Right renal pelvis (tissue), 4 donors: ENCODE measurements at regions not wholly inside any gene's neighbourhood (a gene's known extent, or its start where the extent isn't known, plus 50 kb on each side); places are given as distances from the start of the nearest gene placed in this dataset.

ENCODE experiments used
- DNase-seq, 4 donors: peaks; one replicate each; pipeline ENCODE4 v3.0.0-alpha.2; 2013; ENCODE audit warnings: low read depth in 4 of 4, low spot score in 3 of 4, missing footprints in 1 of 4

DNA sequence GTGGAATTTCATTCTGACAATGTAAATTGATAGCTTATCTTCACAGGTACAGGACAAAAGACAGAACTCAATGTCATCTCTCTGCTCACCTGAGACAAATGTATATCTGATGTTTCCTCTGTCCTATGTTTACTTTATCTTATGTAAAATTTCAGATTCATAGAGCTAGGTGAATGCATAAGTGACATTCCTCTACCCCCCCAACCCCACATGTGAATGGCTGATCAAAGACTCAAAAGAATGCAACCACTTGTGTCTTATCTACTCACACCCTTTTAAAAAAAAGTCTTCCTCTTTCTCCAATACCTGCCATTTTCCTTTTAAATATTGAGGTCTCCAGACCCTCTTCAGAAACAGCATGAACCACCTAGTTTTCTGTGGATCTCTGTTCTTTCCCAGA is 736.6 kb upstream of the SEL1L start:
- DNase-seq, result no peak

DNA sequence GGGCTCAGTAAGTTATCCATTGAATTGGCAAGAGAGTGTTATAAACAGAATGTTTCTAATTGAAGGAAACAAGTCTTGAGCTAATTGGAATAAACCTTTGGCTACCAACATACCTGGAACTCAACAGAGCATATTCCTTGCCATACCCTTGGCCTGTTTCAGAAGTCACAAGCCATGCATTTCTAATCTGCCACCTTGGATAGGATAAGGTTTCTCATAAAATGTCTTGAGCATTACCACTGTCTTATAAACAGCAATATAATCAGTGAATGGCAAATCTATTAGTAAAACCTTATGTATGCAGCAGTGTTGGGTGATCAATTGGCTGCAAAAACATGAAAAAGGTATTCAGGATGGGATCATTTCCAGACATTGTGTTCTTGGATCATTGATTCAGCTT is 765.2 kb upstream of the SEL1L start:
- DNase-seq, result no peak

DNA sequence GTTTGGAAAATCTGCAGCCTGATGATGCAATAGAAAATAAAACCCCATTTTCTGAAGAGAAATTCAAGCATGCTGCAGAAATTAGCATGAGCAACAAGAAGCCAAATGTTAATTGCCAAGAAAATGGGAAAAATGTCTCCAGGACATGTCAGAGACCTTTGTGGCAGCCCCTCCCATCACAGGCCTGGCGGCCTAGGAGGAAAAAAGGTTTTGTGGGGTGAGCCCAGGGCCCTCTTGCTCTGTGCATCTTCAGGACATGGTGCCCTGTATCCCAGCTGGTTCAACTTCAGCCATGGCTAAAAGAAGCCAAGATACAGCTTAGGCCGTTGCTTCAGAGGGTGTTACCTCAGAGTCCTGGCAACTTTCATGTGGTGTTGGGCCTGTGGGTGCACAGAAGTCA is 775.5 kb upstream of the SEL1L start:
- DNase-seq, result no peak

DNA sequence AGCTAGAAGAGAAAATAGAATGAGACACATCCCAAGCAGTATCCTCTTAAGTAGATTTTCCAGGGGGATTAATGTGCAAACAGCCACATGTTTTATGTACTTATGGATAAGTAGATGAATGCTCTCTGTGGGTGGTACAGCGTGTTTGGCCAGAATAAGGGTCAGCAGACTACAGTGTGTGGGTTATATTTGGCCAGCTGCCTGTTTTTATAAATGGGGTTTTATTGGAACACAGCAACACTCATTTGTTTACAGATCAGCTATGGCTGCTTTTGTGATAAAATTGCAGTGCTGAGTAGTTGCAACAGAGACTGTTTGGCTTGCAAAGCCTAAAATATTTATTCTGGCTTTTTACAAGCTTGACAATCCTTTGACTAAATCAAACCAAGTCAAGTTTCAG is 780.2 kb upstream of the SEL1L start:
- peak in 2 of 4 donors; percentile 14 to 33 for DNase-seq

DNA sequence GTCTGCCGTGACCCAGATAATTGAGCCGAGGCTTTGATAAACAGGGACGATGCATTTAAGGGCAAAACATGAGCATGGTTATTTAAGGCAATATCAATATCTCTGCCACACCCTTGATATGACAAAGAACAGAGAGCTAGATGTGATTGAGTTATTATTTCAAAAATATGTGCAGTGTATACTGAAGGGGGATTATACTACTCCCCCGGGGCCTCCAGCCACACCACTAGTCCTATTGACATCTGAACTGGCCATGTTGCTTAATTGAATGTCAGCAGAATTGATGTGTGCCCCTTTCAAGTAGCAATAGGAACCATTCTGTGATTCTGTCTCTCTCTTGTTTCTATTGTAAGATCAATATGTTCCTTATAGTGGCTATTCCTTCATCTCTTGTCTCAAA is 794.8 kb upstream of the SEL1L start:
- no peak for DNase-seq

DNA sequence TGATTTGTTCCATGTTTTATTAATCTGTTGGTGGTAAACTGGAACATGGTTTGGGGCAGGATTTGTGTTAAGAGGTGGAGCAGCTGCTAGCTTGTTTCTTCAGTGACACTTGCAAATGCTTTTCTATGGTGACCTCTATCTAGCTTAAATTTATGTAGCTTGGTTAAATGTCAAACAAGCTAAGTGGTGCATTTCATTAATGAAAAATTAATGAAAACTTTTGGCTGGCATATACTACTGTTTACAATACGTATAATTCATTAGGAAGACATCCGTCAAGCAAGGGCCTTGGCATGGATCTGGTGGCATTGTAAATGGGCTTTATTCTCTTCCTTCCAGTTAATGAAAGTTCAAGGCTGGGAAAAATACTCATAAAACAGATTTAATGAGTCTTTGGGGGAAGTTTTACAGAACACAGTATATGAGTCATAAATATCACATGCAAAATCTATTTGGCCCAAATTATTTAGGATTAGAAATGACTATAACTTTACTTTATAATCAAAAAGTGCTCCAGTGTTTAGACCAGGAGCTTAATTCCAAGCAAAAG is 807.7 kb upstream of the SEL1L start:
- DNase-seq, result peak in 3 of 4 donors; percentile 0 to 9 (median 8)

DNA sequence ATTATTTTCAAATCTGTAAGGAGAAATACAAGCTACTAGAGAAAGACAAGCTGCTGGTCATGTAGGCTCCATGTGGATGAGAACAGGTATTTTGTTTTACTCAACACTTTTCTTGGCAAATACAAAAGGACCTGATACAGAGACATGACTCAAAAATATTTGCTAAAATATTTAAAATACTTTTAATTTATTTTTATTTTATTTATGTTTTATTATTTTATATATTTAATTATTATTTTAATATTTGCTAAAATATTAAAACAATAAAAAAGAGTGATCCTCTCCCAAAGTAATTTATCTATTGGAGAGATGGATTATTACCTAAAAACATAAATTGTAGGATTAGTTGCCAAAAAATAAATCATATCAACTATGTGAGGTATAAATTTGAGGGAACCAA is 808.9 kb upstream of the SEL1L start:
- DNase-seq, result no peak

DNA sequence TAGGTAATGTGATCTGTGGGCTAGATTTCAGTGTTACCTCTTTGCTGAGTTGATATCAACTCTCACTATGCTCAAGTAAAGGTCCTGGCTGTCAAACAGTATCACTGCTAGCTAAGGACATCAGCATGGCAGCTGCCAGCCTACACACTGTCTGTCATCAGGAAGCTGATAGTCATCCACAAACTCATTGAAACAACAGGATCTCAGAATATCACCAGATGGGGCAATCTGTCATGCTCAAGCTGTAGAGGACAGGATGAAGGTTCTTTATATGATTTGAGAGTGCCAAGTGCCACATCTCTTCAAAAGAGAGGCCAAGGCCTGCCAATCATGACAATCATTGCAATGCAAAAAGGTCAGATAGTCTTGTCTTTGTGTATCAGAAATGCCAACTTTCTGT is 811.5 kb upstream of the SEL1L start:
- DNase-seq, result no peak

DNA sequence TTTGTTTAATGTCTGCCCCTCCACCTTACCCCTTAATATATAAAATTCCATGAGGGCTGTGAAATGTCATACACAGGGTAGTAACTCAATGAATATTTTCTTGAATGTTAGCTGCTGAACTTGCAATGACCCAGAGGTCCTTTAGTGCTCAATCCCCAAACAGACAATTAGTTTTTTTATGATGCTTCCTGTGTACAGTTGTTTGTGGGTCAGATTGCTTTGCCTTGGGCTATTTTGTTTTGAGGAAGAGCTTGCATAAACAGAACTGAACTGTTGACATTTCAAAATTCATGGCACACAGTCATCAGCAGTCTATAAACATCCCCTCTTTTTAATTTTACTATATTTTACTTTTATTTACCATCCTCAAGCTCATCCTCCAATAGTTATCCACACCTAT is 820.5 kb upstream of the SEL1L start:
- DNase-seq, result no peak

DNA sequence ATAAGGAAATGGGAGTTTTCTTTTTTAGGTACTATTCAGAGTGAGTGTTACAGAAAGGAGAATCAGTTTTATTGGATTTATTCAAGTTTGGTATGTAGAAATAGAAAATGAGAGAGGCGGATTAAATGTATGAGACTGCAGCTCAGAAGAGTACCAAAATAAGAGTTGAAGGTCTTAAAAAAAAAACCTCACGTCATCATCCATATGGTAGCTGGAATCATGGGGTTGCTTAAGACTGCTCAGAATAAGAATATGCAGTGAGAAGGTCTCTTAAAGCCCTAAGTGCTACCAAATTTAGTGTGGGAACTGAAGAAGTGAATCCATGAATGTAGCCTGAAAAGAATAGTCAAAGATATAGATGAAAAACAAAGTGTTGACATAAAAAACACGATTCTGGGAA is 825.5 kb upstream of the SEL1L start:
- no peak for DNase-seq

DNA sequence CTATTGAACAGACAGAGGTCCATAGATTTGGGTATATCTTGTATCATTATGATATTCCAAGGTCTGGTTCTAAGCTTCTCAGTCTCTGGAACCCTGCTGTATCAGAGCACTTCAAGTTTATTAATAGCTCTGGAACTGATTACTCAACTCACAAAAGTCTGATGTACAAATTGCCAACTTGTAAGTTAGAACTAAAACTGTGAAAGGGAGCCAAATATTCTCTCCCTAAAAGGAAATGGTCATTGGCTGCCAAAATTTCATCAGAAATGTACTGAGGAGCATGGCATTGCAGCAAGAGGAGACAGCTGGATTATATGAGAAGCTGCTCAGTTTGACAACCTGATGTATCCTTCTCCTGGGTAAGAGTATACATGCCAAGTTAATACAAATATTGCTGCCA is 828.8 kb upstream of the SEL1L start:
- no peak for DNase-seq

DNA sequence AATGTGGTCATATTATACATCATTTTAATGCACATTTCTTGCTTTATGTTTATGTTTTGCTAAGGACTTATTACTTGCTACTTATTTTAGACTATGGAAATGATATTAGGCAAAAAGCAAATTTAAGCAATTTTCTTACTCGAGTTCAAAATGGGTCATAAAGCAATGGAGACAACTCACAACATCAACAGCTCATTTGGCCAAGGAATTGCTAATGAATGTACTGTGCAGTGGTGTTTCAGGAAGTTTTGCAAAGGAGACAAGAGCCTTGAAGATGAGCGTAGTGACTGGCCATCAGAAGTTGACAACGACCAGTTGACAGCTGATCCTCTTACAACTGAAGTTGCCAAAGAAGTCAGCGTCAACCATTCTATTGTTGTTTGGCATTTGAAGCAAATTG is 831.8 kb upstream of the SEL1L start:
- no peak for DNase-seq

DNA sequence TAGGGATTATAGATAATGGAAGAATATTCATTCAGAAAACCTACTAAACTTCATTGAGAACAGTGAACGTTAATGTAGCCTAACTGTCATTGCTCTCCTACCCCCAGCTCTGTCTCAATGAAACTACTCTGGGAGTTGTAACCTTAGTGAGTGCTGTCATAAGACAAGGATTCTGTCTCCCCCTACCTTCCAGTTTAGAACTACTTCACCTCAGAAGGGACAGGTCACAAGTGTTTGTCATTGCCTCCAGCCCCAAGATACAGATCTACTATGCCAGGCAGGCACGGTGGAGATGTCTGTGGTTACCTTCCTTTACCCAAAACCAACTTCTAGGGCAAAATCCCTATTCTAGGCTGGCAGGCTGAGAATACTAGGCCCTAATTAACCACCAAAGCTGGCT is 833.1 kb upstream of the SEL1L start:
- DNase-seq, result no peak

DNA sequence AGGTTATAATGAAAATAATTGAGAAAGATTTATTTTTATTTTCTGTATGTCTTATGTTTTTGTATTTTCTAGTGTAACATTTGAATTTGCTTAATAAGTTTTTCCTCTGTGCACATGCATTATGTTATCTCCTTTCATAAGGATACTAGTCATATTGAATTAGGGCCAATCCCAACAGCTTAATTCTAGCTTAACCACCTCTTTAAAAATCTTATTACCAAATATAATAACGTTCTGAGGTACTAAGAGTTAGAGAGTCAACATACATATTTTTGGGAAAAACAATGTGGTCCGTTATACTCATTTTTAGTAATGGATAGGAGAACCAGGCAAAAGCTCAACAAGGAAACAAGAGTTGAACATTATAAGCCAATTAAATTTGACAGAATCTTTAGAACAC is 845.6 kb upstream of the SEL1L start:
- no peak for DNase-seq

DNA sequence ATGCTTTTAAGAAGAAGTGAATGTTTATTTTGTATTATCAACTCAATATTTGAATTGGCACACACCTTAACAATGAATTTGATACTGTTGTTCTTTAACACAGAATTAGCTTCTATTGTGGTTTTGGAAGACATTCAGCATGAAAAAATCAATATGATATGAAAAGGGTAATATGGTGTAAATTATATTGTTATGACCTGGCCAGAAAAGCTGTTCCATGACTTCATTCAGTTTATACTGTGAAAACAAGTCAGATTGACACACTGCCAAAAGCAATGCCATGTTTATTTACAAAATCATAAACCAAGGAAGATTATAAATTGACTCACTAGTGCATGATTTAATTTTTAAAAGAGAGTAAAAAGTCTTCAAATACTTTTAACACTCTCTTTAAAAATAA is 851.4 kb upstream of the SEL1L start:
- DNase-seq, result no peak

DNA sequence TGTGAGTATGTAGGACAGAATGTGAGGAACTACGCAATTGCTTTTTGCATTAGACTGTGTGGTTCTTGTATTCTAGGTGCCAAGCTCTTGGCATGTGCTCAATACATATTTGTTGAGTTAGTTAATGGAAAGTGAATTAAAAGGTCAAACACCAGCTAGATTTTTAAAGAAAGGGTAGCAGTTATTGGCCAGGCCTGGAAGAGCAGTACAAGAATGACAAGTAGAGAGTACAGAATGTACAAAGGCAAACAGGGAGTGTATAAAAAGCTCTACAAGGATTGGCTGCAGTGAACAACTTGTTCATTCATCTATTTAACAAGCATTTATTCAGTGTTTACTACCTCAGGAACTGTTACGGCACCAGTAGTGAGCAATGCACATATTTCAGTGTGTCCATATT is 854.0 kb upstream of the SEL1L start:
- no peak for DNase-seq

DNA sequence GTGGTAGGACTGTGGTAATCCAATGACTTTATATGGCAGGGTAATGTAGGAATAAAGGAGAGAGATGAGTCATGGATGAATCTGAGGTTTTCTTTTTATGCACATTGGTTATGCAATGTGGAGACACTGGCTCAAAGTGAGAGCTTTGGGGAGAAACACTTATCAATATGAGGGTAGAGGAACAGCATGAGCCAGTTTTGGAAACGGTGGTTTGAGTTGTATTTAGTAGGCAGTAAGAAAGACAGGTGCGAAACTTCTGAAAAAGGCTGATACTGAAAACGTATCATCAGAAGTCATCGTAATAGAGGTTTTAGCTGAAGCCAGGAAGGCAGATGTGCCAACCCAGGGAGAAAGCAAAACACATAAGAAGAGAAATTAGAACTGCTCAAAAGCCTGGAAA is 854.8 kb upstream of the SEL1L start:
- no peak for DNase-seq

DNA sequence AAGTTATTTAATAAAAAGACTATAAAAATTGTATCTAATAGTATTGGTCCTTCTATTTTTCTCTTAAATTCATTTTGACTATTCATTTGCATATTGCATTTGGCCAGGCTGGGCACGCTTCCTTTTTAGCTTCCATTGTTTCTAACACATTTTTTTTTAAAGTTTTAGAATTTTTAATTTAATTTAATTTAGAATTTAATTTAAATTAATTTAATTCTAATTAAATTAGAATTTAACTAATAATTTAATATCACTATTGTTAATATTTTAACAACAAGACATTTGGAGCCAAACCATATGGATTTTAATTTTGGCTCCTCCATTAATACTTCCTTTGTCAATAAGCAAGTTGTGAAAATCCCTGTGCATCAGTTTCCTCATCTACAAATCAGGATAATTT is 856.9 kb upstream of the SEL1L start:
- no peak for DNase-seq

DNA sequence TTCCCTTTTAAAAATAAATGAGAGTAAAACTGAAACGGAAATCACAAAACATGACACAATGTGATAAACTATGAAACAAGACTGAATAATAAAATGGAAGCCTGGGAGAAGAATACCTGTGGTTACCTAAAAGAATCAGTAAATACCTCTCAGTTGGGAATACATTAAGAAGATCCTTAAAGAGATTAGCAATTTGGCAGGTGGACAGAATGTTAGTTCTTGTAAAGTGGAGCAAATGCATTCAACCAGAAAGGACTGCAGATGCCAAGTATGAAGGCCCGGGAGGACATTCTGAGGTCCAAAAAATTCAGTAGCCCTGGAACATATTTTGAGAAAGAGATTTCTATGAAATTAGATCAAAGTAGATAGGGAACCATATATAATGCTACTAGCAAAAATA is 861.3 kb upstream of the SEL1L start:
- DNase-seq, result no peak

DNA sequence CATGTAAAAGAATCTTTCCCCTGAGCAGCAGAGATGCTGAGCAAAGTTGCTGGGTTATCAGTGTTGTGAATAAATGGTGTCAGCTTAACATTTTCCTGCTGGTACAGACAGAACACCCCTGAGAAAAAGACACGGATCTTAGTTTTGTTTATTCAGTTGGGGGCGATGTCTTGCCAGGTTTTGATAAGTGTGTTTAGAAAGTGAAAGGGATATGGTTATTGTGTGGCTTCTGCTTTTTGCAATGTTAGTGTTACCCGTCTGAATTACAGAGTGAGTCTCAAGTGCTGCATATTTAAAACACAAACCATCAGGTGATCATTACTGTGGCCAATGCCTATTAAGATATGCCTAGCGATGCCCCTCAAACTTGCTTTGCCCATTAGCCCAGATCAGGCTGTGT is 864.6 kb upstream of the SEL1L start:
- DNase-seq, result peak in 1 of 4 donors; percentile 2

DNA sequence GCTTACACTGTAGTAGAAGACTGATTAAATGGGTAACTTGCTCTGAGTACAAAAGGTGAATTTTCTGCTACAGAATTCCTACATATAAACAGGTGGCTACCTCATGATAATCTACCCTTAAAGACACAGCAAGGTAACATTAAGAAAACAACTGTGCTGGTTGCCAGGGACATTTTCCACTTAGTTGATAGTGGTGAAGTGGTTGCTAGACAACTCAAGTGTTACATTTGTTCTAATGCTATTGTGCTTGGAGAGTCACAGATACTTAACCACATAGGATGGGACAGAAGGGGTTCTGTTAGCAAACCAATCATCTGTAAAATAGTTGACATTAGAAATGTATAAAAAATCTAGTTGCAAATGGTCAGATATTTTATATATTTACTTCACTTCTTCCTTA is 870.3 kb upstream of the SEL1L start:
- no peak for DNase-seq

DNA sequence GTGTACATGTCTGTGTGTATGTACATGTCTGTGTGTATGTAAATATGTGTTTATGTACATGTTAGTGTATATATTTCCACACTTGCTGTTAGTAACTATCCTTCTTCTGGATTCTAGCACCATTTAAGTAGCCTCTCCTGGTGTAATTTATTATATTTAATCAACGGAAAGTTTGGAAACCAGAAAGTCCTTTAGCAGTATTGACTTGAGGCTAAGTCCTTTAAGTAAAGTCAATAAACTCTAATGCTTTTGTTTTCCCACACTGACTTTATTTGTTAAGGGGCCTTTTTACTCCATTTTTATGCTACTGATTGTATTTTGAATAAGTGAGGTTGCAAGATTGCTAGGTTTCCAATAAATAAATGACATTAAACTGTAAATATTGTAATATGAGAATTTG is 876.4 kb upstream of the SEL1L start:
- no peak for DNase-seq

DNA sequence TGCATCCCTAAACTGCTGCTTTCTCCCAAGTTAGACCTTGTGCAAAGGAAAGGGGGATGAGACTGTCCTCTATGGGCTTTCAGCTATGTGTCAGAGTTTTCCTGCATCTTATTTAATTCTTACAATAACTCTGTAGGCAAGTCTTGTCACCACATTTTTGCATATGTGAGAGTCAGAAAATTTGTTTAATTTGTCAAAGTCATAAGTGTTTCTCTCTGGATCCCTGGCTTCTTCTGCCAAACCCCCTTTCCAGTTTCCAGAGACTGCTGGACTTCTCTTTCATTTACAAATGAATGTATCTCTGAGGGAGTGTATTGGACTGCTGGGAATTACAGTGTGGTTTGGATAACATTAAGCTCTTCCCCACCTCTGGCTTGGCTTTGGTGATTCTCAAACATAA is 877.6 kb upstream of the SEL1L start:
- no peak for DNase-seq

DNA sequence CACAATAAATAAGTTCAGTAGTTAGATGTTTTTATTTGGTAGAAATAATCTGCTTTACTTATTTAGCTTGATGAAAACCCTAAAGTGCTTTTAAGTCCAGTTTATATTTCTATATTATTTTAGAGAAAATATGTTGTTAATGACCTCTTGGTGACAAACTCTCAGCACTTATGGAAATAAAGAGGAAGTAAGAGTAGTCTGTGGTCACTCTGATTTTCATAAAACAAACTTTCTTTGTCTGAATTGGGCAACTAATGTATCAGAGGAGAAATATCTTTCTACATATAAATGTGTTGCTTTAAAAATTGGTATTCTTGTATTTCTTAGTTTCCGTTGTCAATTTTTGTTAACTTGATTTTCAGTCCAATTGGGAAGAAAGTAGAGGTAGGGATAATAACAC is 878.9 kb upstream of the SEL1L start:
- no peak for DNase-seq
